ENCODE measurements at regions not wholly inside any gene's neighbourhood (a gene's known extent, or its start where the extent isn't known, plus 50 kb on each side); places are given as distances from the start of the nearest gene placed in this dataset.

- Histone ChIP-seq H3K9ac (ENCODE audit: low read length) (no peak overlapping the region), H3K27me3 (ENCODE audit: low read depth, low read length) (peaks cover 13% of the 10 kb centered on the region; the same call in 1 of the 2 replicates), H3K36me3 (replicated peaks; ENCODE audit: low read depth, low read length) (no peaks in the 10 kb centered on the region), H3K27ac (ENCODE audit: low read length) (no peak overlapping the region), H3K4me2 (ENCODE audit: low read length) (no peak overlapping the region), H4K20me1 (ENCODE audit: insufficient read depth, low read length) (no peaks in the 10 kb centered on the region), H3K79me2 (ENCODE audit: low read length) (no peaks in the 10 kb centered on the region), H3K9me3 (ENCODE audit: insufficient read depth, low read length) (no peaks in the 10 kb centered on the region), H3K4me1 (ENCODE audit: low read length) (no peaks in the 10 kb centered on the region), H3K4me3 (ENCODE audit: low read length) (no peak overlapping the region), H2AFZ (ENCODE audit: low read depth, low read length) (no peak overlapping the region)
- no peak for TF ChIP-seq CTCF (IDR thresholded peaks at IDR 0.05; ENCODE audit: low read depth, low read length)
- TF ChIP-seq EZH2phosphoT487 (IDR thresholded peaks at IDR 0.05; ENCODE audit: low read depth), result no peak
Observed at GRCh38 chr2:71965530-71965929, 182.1 kb downstream of the CYP26B1 start.

- no peak overlapping the region for H3K4me3 ChIP-seq (ENCODE audit: low read length)
- H3K79me2 ChIP-seq (ENCODE audit: low read length), result no peaks in the 10 kb centered on the region
- H3K4me1 ChIP-seq (ENCODE audit: low read length), result no peaks in the 10 kb centered on the region
- no peak overlapping the region for H3K4me2 ChIP-seq (ENCODE audit: low read length)
- H3K36me3 ChIP-seq (replicated peaks; ENCODE audit: low read depth, low read length), result no peaks in the 10 kb centered on the region
- H3K9me3 ChIP-seq (ENCODE audit: insufficient read depth, low read length), result peaks cover 7% of the 10 kb centered on the region; the same call in 1 of the 2 replicates
- no peak for TF ChIP-seq CTCF (IDR thresholded peaks at IDR 0.05; ENCODE audit: low read depth, low read length)
- TF ChIP-seq EZH2phosphoT487 (IDR thresholded peaks at IDR 0.05; ENCODE audit: low read depth), result no peak
- H3K9ac ChIP-seq (ENCODE audit: low read length), result no peak overlapping the region
- H2AFZ ChIP-seq (ENCODE audit: low read depth, low read length), result no peak overlapping the region
- no peak overlapping the region for H3K27ac ChIP-seq (ENCODE audit: low read length)
- no peaks in the 10 kb centered on the region for H4K20me1 ChIP-seq (ENCODE audit: insufficient read depth, low read length)
- no peaks in the 10 kb centered on the region for H3K27me3 ChIP-seq (ENCODE audit: low read depth, low read length)
Observed at GRCh38 chr2:71962911-71963694, 184.6 kb downstream of the CYP26B1 start.

GRCh38 chr2:71962350-71962749 lies 185.3 kb downstream of the CYP26B1 start:
- Histone ChIP-seq H3K4me3 (ENCODE audit: low read length) (no peak overlapping the region), H3K4me1 (ENCODE audit: low read length) (no peaks in the 10 kb centered on the region), H3K36me3 (replicated peaks; ENCODE audit: low read depth, low read length) (no peaks in the 10 kb centered on the region)

More at GRCh38 chr2:71962350-71962749, 185.3 kb downstream of the CYP26B1 start:
- Histone ChIP-seq H3K27ac (ENCODE audit: low read length) (no peak overlapping the region), H3K79me2 (ENCODE audit: low read length) (no peaks in the 10 kb centered on the region), H3K27me3 (ENCODE audit: low read depth, low read length) (no peaks in the 10 kb centered on the region), H3K9me3 (ENCODE audit: insufficient read depth, low read length) (peaks cover 7% of the 10 kb centered on the region; the same call in 1 of the 2 replicates), H3K4me2 (ENCODE audit: low read length) (no peak overlapping the region), H4K20me1 (ENCODE audit: insufficient read depth, low read length) (no peaks in the 10 kb centered on the region), H3K9ac (ENCODE audit: low read length) (no peak overlapping the region), H2AFZ (ENCODE audit: low read depth, low read length) (no peak overlapping the region)
- TF ChIP-seq CTCF (IDR thresholded peaks at IDR 0.05; ENCODE audit: low read depth, low read length) (no peak), EZH2phosphoT487 (IDR thresholded peaks at IDR 0.05; ENCODE audit: low read depth) (no peak)
